HL-60 (cell line): ENCODE measurements at regions not wholly inside any gene's neighbourhood (a gene's known extent, or its start where the extent isn't known, plus 50 kb on each side); places are given as distances from the start of the nearest gene placed in this dataset.

Source experiments
- TF ChIP-seq, protein P1 (sequence below): IDR thresholded peaks from 2 replicates; pipeline ENCODE4 v1.6.1; 2012; ENCODE audit warnings: low read depth; ENCODE audit not compliant: insufficient replicate concordance
- TF ChIP-seq, protein P2 (sequence below): IDR thresholded peaks from one replicate; pipeline ENCODE4 v1.5.1; 2011; ENCODE audit warnings: low read length, control low read depth, inconsistent platforms; ENCODE audit not compliant: insufficient read depth

DNA sequence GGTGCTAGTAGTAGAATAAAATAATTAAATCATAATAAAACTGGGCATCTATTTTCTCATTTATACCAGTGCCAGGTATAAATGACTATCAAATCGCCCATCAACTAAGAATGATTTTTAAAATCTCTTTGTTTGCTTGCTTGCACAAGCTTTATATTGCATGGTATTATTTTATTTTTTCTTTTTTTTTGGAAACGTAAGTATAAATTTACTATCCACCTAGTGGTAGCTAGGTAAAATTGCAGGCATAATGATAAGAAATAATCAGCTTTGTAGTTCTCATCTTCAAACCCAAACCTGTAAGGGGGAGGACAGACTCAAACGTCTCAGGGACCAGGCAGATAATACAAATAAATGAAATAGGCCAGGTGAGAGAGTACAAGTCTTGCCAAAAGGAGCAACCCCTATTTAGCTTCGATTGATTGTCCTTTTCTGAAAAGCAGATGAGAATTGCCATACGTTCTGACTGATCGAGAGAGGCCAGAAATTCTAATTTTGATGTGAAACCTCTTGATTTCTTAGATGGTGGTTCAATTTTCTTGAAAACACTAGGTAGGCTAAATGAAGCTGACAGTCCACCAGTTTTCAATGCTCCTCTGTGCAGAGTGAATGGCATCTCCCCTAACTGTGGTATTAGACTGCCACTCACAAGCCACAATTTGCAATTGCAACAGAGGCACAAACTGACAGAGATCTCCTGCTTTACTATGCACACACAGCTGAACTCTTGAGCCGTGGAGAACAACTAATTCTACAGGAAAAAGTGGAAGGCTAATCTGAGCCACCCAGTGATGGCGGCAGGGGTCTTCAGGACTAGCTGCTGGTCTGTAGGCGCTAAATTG is 189.3 kb downstream of the DACT1 start:
- TF ChIP-seq, protein P1, sequence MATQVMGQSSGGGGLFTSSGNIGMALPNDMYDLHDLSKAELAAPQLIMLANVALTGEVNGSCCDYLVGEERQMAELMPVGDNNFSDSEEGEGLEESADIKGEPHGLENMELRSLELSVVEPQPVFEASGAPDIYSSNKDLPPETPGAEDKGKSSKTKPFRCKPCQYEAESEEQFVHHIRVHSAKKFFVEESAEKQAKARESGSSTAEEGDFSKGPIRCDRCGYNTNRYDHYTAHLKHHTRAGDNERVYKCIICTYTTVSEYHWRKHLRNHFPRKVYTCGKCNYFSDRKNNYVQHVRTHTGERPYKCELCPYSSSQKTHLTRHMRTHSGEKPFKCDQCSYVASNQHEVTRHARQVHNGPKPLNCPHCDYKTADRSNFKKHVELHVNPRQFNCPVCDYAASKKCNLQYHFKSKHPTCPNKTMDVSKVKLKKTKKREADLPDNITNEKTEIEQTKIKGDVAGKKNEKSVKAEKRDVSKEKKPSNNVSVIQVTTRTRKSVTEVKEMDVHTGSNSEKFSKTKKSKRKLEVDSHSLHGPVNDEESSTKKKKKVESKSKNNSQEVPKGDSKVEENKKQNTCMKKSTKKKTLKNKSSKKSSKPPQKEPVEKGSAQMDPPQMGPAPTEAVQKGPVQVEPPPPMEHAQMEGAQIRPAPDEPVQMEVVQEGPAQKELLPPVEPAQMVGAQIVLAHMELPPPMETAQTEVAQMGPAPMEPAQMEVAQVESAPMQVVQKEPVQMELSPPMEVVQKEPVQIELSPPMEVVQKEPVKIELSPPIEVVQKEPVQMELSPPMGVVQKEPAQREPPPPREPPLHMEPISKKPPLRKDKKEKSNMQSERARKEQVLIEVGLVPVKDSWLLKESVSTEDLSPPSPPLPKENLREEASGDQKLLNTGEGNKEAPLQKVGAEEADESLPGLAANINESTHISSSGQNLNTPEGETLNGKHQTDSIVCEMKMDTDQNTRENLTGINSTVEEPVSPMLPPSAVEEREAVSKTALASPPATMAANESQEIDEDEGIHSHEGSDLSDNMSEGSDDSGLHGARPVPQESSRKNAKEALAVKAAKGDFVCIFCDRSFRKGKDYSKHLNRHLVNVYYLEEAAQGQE = no peak
- TF ChIP-seq, protein P2, sequence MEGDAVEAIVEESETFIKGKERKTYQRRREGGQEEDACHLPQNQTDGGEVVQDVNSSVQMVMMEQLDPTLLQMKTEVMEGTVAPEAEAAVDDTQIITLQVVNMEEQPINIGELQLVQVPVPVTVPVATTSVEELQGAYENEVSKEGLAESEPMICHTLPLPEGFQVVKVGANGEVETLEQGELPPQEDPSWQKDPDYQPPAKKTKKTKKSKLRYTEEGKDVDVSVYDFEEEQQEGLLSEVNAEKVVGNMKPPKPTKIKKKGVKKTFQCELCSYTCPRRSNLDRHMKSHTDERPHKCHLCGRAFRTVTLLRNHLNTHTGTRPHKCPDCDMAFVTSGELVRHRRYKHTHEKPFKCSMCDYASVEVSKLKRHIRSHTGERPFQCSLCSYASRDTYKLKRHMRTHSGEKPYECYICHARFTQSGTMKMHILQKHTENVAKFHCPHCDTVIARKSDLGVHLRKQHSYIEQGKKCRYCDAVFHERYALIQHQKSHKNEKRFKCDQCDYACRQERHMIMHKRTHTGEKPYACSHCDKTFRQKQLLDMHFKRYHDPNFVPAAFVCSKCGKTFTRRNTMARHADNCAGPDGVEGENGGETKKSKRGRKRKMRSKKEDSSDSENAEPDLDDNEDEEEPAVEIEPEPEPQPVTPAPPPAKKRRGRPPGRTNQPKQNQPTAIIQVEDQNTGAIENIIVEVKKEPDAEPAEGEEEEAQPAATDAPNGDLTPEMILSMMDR = no peak
